ENCODE measurements at regions not wholly inside any gene's neighbourhood (a gene's known extent, or its start where the extent isn't known, plus 50 kb on each side); places are given as distances from the start of the nearest gene placed in this dataset.

DNA sequence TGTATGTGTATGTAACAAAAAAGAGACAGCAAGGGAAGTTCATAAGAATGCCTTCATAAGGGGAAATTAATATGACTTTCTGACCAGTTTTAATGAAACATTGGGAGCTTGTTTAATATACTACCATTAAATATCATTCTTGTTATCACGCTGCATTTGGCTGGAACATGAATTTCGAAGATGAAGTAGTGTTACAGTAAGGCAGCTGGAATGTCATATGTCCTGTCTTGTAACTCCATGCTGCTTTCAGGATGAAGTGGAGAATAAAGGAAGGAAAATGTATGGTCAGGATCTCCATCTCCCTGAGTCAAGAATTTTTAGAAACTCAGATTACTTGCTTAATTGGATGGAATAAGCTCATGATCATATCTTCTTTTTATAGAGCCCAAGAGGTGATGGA is 61.5 kb upstream of the DMAC1 start:
- TF ChIP-seq, protein P1, sequence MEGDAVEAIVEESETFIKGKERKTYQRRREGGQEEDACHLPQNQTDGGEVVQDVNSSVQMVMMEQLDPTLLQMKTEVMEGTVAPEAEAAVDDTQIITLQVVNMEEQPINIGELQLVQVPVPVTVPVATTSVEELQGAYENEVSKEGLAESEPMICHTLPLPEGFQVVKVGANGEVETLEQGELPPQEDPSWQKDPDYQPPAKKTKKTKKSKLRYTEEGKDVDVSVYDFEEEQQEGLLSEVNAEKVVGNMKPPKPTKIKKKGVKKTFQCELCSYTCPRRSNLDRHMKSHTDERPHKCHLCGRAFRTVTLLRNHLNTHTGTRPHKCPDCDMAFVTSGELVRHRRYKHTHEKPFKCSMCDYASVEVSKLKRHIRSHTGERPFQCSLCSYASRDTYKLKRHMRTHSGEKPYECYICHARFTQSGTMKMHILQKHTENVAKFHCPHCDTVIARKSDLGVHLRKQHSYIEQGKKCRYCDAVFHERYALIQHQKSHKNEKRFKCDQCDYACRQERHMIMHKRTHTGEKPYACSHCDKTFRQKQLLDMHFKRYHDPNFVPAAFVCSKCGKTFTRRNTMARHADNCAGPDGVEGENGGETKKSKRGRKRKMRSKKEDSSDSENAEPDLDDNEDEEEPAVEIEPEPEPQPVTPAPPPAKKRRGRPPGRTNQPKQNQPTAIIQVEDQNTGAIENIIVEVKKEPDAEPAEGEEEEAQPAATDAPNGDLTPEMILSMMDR (IDR thresholded peaks at IDR 0.05), result no peak

DNA sequence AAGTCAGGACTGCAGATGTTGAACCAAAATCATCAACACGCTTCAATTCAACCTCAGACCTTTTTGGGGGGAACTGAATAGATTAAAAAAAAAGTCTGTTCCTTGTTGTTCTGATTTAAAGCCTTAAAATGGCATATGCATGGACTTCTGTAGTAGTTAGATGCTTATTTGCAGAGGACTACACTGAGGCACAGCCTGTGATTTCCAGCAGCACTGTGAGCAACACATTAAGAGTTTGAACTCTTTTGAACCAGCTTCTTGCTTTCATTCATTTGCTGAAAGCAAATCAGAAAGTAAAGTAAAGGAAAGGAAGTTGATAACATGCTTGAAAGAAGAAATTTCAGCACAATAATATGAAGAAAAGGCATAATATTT is 60.7 kb upstream of the DMAC1 start:
- Mint-ChIP-seq H3K9me3 (peaks cover 0 to 7% (median 4%) of the 10 kb centered on the region in 7 donors), H3K27me3 (ENCODE audit: low read depth in 3 of 3) (no peaks in the 10 kb centered on the region), H3K4me1 (no peaks in the 10 kb centered on the region), H3K4me3 (no peak overlapping the region), H3K27ac (no peak overlapping the region), H3K36me3 (no peaks in the 10 kb centered on the region)
- H3K9me3 ChIP-seq (replicated peaks in 1 of 2; ENCODE audit: control insufficient read depth in 1 of 2, insufficient read depth in 1 of 2, low read length in 2 of 2), result no peaks in the 10 kb centered on the region
- WGBS (ENCODE audit: insufficient coverage), result no CpG with 5 or more reads among the region's 1 CpG
- no peaks in the 10 kb centered on the region for H3K27me3 ChIP-seq (ENCODE audit: control insufficient read depth in 2 of 2, insufficient read depth in 2 of 2, low read length in 2 of 2)
- TF ChIP-seq, protein P1 (IDR thresholded peaks at IDR 0.05), result no peak
- no peak overlapping the region for H3K4me2 ChIP-seq (replicated peaks; ENCODE audit: extremely low read depth, low read length, poor library complexity, severe bottlenecking)
- H3K79me2 ChIP-seq (ENCODE audit: insufficient read depth, low read length), result no peaks in the 10 kb centered on the region
- no peaks in the 10 kb centered on the region for H3K36me3 ChIP-seq (replicated peaks in 1 of 2; ENCODE audit: control insufficient read depth in 1 of 2, insufficient read depth in 2 of 2, low read length in 2 of 2)
- no peak overlapping the region for H3K27ac ChIP-seq (ENCODE audit: low read depth in 1 of 2, low read length in 2 of 2)
- H3K9ac ChIP-seq (ENCODE audit: insufficient read depth, low read length, poor library complexity, severe bottlenecking), result no peak overlapping the region
- H3K4me1 ChIP-seq (ENCODE audit: control insufficient read depth in 1 of 2, insufficient read depth in 2 of 2, low read length in 2 of 2), result no peaks in the 10 kb centered on the region
- no peak overlapping the region for H2AFZ ChIP-seq (ENCODE audit: insufficient read depth, low read depth, low read length, poor library complexity, severe bottlenecking)
- intact Hi-C loops (cut with micrococcal nuclease), result no loop called here
- no peaks in the 10 kb centered on the region for H4K20me1 ChIP-seq (ENCODE audit: insufficient read depth, low read length)
- H3K4me3 ChIP-seq (replicated peaks in 1 of 3; ENCODE audit: low read depth in 2 of 3, low read length in 3 of 3), result no peak overlapping the region
- no peak for DNase-seq

More for the DNA sequence above, 61.5 kb upstream of the DMAC1 start:
- Histone ChIP-seq H3K9ac (ENCODE audit: insufficient read depth, low read length, poor library complexity, severe bottlenecking) (no peak overlapping the region), H3K27ac (ENCODE audit: low read depth in 1 of 2, low read length in 2 of 2) (no peak overlapping the region), H3K4me2 (replicated peaks; ENCODE audit: extremely low read depth, low read length, poor library complexity, severe bottlenecking) (no peak overlapping the region), H3K9me3 (replicated peaks in 1 of 2; ENCODE audit: control insufficient read depth in 1 of 2, insufficient read depth in 1 of 2, low read length in 2 of 2) (no peaks in the 10 kb centered on the region), H4K20me1 (ENCODE audit: insufficient read depth, low read length) (no peaks in the 10 kb centered on the region), H3K27me3 (ENCODE audit: control insufficient read depth in 2 of 2, insufficient read depth in 2 of 2, low read length in 2 of 2) (no peaks in the 10 kb centered on the region), H2AFZ (ENCODE audit: insufficient read depth, low read depth, low read length, poor library complexity, severe bottlenecking) (no peak overlapping the region), H3K36me3 (replicated peaks in 1 of 2; ENCODE audit: control insufficient read depth in 1 of 2, insufficient read depth in 2 of 2, low read length in 2 of 2) (no peaks in the 10 kb centered on the region), H3K4me1 (ENCODE audit: control insufficient read depth in 1 of 2, insufficient read depth in 2 of 2, low read length in 2 of 2) (no peaks in the 10 kb centered on the region), H3K79me2 (ENCODE audit: insufficient read depth, low read length) (no peaks in the 10 kb centered on the region), H3K4me3 (replicated peaks in 1 of 3; ENCODE audit: low read depth in 2 of 3, low read length in 3 of 3) (no peak overlapping the region)
- no peak overlapping the region for H3K4me3 Mint-ChIP-seq
- H3K27me3 Mint-ChIP-seq (ENCODE audit: low read depth in 3 of 3), result no peaks in the 10 kb centered on the region
- no peaks in the 10 kb centered on the region for H3K36me3 Mint-ChIP-seq
- no peak overlapping the region for H3K27ac Mint-ChIP-seq
- peaks cover 0 to 9% (median 5%) of the 10 kb centered on the region in 7 donors for H3K9me3 Mint-ChIP-seq
- 100% methylated on average over 1 of the region's 2 CpGs for WGBS (ENCODE audit: insufficient coverage)
- intact Hi-C loops (cut with micrococcal nuclease), result no loop called here
- no peaks in the 10 kb centered on the region for H3K4me1 Mint-ChIP-seq
- DNase-seq, result no peak
